PC-3 (cell line): ENCODE measurements at regions not wholly inside any gene's neighbourhood (a gene's known extent, or its start where the extent isn't known, plus 50 kb on each side); places are given as distances from the start of the nearest gene placed in this dataset.

Source experiments
- ATAC-seq: fragments of 200-7000 bp; cut with Tn5 transposase; 2 replicates; pipeline ENCODE4 v1.9.1; 2020; ENCODE audit warnings: mild to moderate bottlenecking, moderate library complexity
- BruUV-seq: library from RNA; stranded (reverse); fragments of 400-500 nt; replicated peaks from 2 replicates; lab custom pipeline; 2021; lab: Mats Ljungman, UMichigan
- CTCF ChIA-PET: fragments of 300-600 bp; sonication (Branson Sonifier 250); formaldehyde crosslinking; loops from one replicate; lab custom pipeline; 2022; ENCODE audit warnings: antibody characterized with exemption; lab: Charles Lee
- POLR2A ChIA-PET: fragments of 300-600 bp; sonication (Branson Sonifier 250); formaldehyde crosslinking; loops from one replicate; lab custom pipeline; 2022; ENCODE audit warnings: antibody characterized with exemption; ENCODE audit not compliant: unreplicated experiment; lab: Charles Lee
- DNase-seq: peaks from one replicate; pipeline ENCODE4 v3.0.0-alpha.2; 2015
- H2AFZ ChIP-seq: fragments of 300-600 bp; sonication (generic); 2 replicates; pipeline ENCODE4 v1.6.0; 2016; ENCODE audit warnings: antibody characterized with exemption, low read length
- H3F3A ChIP-seq: fragments of 300-600 bp; sonication (generic); one replicate; pipeline ENCODE4 v1.6.0; 2017; ENCODE audit warnings: antibody characterized with exemption, low read length, control low read depth, mild to moderate bottlenecking; ENCODE audit not compliant: unreplicated experiment
- H3K27ac ChIP-seq: fragments of 300-600 bp; sonication (generic); 2 replicates; pipeline ENCODE4 v1.5.1; 2016; ENCODE audit warnings: mild to moderate bottlenecking, low read length
- H3K27me3 ChIP-seq: fragments of 300-600 bp; sonication (generic); 2 replicates; pipeline ENCODE4 v1.6.1; 2016; ENCODE audit warnings: low read length, mixed read lengths
- H3K36me3 ChIP-seq: fragments of 300-600 bp; sonication (generic); 2 replicates; pipeline ENCODE4 v1.6.1; 2016; ENCODE audit warnings: low read depth, mixed run types, low read length, mixed read lengths
- H3K4me1 ChIP-seq: fragments of 300-600 bp; sonication (generic); 2 replicates; pipeline ENCODE4 v1.5.1; 2016; ENCODE audit warnings: low read length; ENCODE audit not compliant: insufficient read depth
- H3K4me2 ChIP-seq: fragments of 300-600 bp; sonication (generic); 2 replicates; pipeline ENCODE4 v1.6.0; 2016; ENCODE audit warnings: low read length
- H3K4me3 ChIP-seq: fragments of 300-600 bp; sonication (generic); 2 replicates; pipeline ENCODE4 v1.5.1; 2016; ENCODE audit warnings: mild to moderate bottlenecking, low read length, mixed read lengths
- H3K79me2 ChIP-seq: fragments of 300-600 bp; sonication (generic); 2 replicates; pipeline ENCODE4 v1.6.1; 2017; ENCODE audit warnings: low read length, mixed read lengths
- H3K9ac ChIP-seq: fragments of 300-600 bp; sonication (generic); 2 replicates; pipeline ENCODE4 v1.6.0; 2016; ENCODE audit warnings: mild to moderate bottlenecking, low read length
- H3K9me2 ChIP-seq: fragments of 300-600 bp; sonication (generic); replicated peaks from 2 replicates; pipeline ENCODE4 v1.6.1; 2016; ENCODE audit warnings: mixed run types, low read length, mixed read lengths
- H3K9me3 ChIP-seq: fragments of 300-600 bp; sonication (generic); 2 replicates; pipeline ENCODE4 v1.6.1; 2016; ENCODE audit warnings: low read length, mixed read lengths
- H4K20me1 ChIP-seq: fragments of 300-600 bp; sonication (generic); 2 replicates; pipeline ENCODE4 v1.6.1; 2016; ENCODE audit warnings: low read length, mixed read lengths
- EZH2 ChIP-seq: fragments of 300-600 bp; sonication (generic); IDR thresholded peaks from one replicate; pipeline ENCODE4 v1.6.1; 2017; ENCODE audit warnings: antibody characterized with exemption, mild to moderate bottlenecking, low read length; ENCODE audit not compliant: unreplicated experiment
- EZH2phosphoT487 ChIP-seq: fragments of 300-600 bp; sonication (generic); IDR thresholded peaks from 2 replicates; pipeline ENCODE4 v1.6.1; 2018; ENCODE audit warnings: mild to moderate bottlenecking, antibody characterized with exemption, low read length, borderline replicate concordance
- intact Hi-C: fragments of 100-400 bp; cut with micrococcal nuclease; formaldehyde crosslinking; loops from 2 replicates; pipeline ENCODE4 v1.9.0; 2023
- TF ChIP-seq, protein P1 (sequence below): fragments of 300-600 bp; sonication (generic); conservative IDR thresholded peaks from 2 replicates; pipeline ENCODE4 v1.5.1; 2017; ENCODE audit warnings: antibody characterized with exemption, low read depth, mild to moderate bottlenecking, low read length

DNA sequence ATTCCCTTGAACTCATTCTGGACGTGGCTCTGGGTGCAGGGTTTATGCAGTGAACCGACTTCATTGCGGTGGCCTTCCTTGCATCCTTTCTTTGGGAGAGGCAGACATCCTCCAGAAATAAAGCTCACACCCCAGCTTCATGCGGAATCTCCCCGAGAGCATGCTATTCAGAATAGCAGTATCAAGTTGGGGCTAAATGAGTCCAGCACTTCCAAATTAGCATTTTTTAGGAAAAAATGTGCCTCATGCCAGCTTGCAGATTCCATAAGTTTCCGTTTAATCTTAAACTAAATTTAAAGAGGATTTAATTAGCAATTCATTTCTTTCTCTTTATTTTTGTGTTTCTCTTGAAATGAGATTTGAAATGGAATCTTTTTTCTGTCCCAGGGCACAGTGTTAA lies 107.4 kb upstream of the HDAC4 start:
- no peak for TF ChIP-seq EZH2
- TF ChIP-seq EZH2phosphoT487, result no peak
- TF ChIP-seq, protein P1, sequence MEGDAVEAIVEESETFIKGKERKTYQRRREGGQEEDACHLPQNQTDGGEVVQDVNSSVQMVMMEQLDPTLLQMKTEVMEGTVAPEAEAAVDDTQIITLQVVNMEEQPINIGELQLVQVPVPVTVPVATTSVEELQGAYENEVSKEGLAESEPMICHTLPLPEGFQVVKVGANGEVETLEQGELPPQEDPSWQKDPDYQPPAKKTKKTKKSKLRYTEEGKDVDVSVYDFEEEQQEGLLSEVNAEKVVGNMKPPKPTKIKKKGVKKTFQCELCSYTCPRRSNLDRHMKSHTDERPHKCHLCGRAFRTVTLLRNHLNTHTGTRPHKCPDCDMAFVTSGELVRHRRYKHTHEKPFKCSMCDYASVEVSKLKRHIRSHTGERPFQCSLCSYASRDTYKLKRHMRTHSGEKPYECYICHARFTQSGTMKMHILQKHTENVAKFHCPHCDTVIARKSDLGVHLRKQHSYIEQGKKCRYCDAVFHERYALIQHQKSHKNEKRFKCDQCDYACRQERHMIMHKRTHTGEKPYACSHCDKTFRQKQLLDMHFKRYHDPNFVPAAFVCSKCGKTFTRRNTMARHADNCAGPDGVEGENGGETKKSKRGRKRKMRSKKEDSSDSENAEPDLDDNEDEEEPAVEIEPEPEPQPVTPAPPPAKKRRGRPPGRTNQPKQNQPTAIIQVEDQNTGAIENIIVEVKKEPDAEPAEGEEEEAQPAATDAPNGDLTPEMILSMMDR, result no peak
- ChIA-PET CTCF (no interaction called here), POLR2A (no interaction called here)
- peaks cover 37% of the 10 kb centered on the region for H3K27me3 ChIP-seq
- H3F3A ChIP-seq, result no peaks in the 10 kb centered on the region
- no peak overlapping the region for H3K4me2 ChIP-seq
- H3K9me2 ChIP-seq, result no peaks in the 10 kb centered on the region
- DNase-seq (no peak), ATAC-seq (no peak)
- no peaks in the 10 kb centered on the region for H3K9me3 ChIP-seq
- BruUV-seq, result no TSS peak
- no peaks in the 10 kb centered on the region for H3K36me3 ChIP-seq
- no peaks in the 10 kb centered on the region for H3K79me2 ChIP-seq
- H3K4me1 ChIP-seq, result no peaks in the 10 kb centered on the region
- no peaks in the 10 kb centered on the region for H4K20me1 ChIP-seq
- H3K27ac ChIP-seq, result no peak overlapping the region
- intact Hi-C loops, result no loop called here
- H3K9ac ChIP-seq, result no peak overlapping the region
- H2AFZ ChIP-seq, result no peak overlapping the region
- H3K4me3 ChIP-seq, result no peak overlapping the region

DNA sequence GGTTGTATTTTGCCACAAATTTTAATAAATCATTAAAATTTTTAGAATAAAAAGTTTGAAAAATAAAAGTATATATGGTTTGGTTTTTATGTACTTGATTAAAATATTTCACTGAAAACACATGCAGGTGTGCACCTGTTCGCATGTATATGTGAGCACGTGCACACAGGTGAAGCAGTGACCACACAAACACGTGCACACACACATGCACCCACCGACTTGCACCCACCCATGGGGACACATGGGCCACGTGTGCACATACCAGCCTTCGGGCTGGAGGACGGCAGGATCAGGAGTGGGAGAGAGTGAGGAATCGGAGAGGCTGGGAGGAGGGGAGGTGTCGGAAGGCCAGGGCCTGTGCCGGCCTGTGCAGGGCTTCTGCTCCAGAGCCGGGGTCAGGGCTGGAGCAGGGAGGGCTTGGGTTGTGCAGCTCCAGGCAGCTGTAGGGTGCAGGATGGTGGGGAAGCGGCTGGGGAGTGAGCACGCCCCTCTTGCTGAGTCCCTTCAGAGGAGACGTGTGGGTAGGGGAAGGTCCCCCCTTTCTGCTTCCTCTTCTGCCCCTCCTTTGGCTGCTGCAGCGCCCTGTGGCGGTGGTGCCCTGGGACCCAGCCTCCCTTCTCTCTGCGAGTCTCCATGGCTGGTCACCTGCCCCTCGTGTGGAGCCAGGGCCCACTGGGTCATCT lies 106.9 kb upstream of the HDAC4 start:
- no peaks in the 10 kb centered on the region for H3K9me2 ChIP-seq
- intact Hi-C loops, result no loop called here
- no peak overlapping the region for H3K4me2 ChIP-seq
- no peaks in the 10 kb centered on the region for H3K36me3 ChIP-seq
- no peak overlapping the region for H3K4me3 ChIP-seq
- H2AFZ ChIP-seq, result no peak overlapping the region
- TF ChIP-seq, protein P1, result no peak
- TF ChIP-seq EZH2phosphoT487 (no peak), EZH2 (no peak)
- POLR2A ChIA-PET, result no interaction called here
- DNase-seq (no peak), ATAC-seq (no peak)
- CTCF ChIA-PET, result no interaction called here
- peaks cover 36% of the 10 kb centered on the region for H3K27me3 ChIP-seq
- H3K27ac ChIP-seq, result no peak overlapping the region
- no TSS peak for BruUV-seq
- H3K9me3 ChIP-seq, result no peaks in the 10 kb centered on the region
- no peaks in the 10 kb centered on the region for H4K20me1 ChIP-seq
- no peaks in the 10 kb centered on the region for H3K4me1 ChIP-seq
- no peak overlapping the region for H3K9ac ChIP-seq
- H3F3A ChIP-seq, result no peaks in the 10 kb centered on the region
- no peaks in the 10 kb centered on the region for H3K79me2 ChIP-seq

DNA sequence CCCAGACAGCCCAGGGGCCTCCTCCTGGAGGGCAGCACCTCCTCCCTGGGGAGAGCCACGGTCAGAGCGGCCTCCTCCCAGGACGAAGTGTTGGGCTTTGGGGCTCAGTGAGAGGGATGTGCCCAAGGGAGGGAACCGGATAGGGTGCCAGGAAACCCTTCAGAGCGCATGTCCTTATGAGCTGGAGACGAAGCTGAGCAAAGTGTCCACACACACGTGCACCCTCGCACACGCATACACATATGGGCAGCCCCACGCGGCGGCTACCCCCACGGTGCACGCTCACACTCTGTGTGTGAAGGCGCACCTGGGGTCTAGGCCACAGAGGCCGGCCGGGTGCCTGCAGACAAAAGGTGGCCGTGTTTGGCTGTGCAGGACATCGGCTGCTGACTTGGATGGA lies 106.1 kb upstream of the HDAC4 start:
- Histone ChIP-seq H3K4me1 (no peaks in the 10 kb centered on the region), H3K9me3 (no peaks in the 10 kb centered on the region), H3K4me3 (no peak overlapping the region), H3K27me3 (peaks cover 36% of the 10 kb centered on the region), H3K36me3 (no peaks in the 10 kb centered on the region), H3F3A (no peaks in the 10 kb centered on the region), H3K9ac (no peak overlapping the region), H3K79me2 (no peaks in the 10 kb centered on the region), H2AFZ (no peak overlapping the region), H3K4me2 (no peak overlapping the region), H3K9me2 (no peaks in the 10 kb centered on the region), H4K20me1 (no peaks in the 10 kb centered on the region), H3K27ac (no peak overlapping the region)
- DNase-seq, result no peak
- BruUV-seq, result no TSS peak
- ChIA-PET POLR2A (interaction anchor here (0.7 kb wide), 1 partner anchor 590 kb away, joined by 4 read pairs; no protein-coding TSS in a partner anchor), CTCF (interaction anchor here (0.6 kb wide), 1 partner anchor 639 kb away, joined by 3 read pairs; no protein-coding TSS in a partner anchor)
- intact Hi-C loops, result no loop called here
- no peak for ATAC-seq
- no peak for TF ChIP-seq EZH2phosphoT487
- TF ChIP-seq, protein P1, result no peak
- no peak for TF ChIP-seq EZH2
